H1 (cell line): ENCODE measurements at regions not wholly inside any gene's neighbourhood (a gene's known extent, or its start where the extent isn't known, plus 50 kb on each side); places are given as distances from the start of the nearest gene placed in this dataset.

ENCODE experiments used
- CTCF ChIA-PET: fragments of 300-600 bp; sonication (Branson Sonifier 250); formaldehyde crosslinking; loops from one replicate; lab custom pipeline; 2021; ENCODE audit not compliant: partially characterized antibody; lab: Charles Lee
- POLR2A ChIA-PET: fragments of 300-600 bp; sonication (Branson Sonifier 250); formaldehyde crosslinking; loops from one replicate; lab custom pipeline; 2021; ENCODE audit warnings: inconsistent platforms; ENCODE audit not compliant: partially characterized antibody; lab: Charles Lee
- DNase-seq, 2 experiments: peaks; one replicate each; pipeline versions ENCODE4 v3.0.0 to v3.0.0-alpha.2; 2010 to 2022; ENCODE audit warnings: low spot score in 2 of 2, low read depth in 1 of 2, mixed read lengths in 1 of 2
- FAIRE-seq: peaks from 2 replicates; lab custom pipeline; 2011; peaks lifted over from hg19 to GRCh38; lab: Jason Lieb, UNC
- H2AFZ ChIP-seq: 2 replicates; pipeline ENCODE4 v1.8.1; 2012; ENCODE audit warnings: low read length, inconsistent platforms
- H2AK5ac ChIP-seq: 2 replicates; pipeline ENCODE4 v1.6.1; 2013; ENCODE audit warnings: low read depth, low read length
- H2BK120ac ChIP-seq: replicated peaks from 2 replicates; pipeline ENCODE3; 2013; ENCODE audit warnings: low read depth, low read length, inconsistent platforms
- H2BK12ac ChIP-seq: 2 replicates; pipeline ENCODE4 v1.6.1; 2013; ENCODE audit warnings: low read depth, low read length
- H2BK15ac ChIP-seq: 2 replicates; pipeline ENCODE4 v1.6.1; 2013; ENCODE audit warnings: low read length
- H2BK20ac ChIP-seq: 2 replicates; pipeline ENCODE4 v1.6.1; 2013; ENCODE audit warnings: low read length
- H2BK5ac ChIP-seq: 2 replicates; pipeline ENCODE4 v1.6.1; 2013; ENCODE audit warnings: low read depth, low read length
- H3K14ac ChIP-seq: 2 replicates; pipeline ENCODE4 v1.6.1; 2013; ENCODE audit warnings: inconsistent platforms; ENCODE audit not compliant: insufficient read length
- H3K18ac ChIP-seq: 2 replicates; pipeline ENCODE4 v1.6.1; 2013; ENCODE audit warnings: low read length; ENCODE audit errors: extremely low read depth
- H3K23ac ChIP-seq: 2 replicates; pipeline ENCODE4 v1.6.1; 2013; ENCODE audit warnings: inconsistent platforms; ENCODE audit not compliant: insufficient read length
- H3K23me2 ChIP-seq: 2 replicates; pipeline ENCODE4 v1.6.1; 2013; ENCODE audit warnings: low read depth, low read length
- H3K27ac ChIP-seq: 2 replicates; pipeline ENCODE4 v1.6.1; 2011; ENCODE audit warnings: low read depth, low read length, inconsistent platforms
- H3K27me3 ChIP-seq, 4 experiments: replicated peaks in 1 of 4; 1 replicate in 1 of 4; 2 replicates in 3 of 4; pipeline versions ENCODE4 v1.6.1 to v1.8.1; 2011 to 2013; ENCODE audit warnings: low read length in 3 of 4, mild to moderate bottlenecking in 3 of 4, inconsistent platforms in 2 of 4, mixed read lengths in 2 of 4, moderate library complexity in 1 of 4; ENCODE audit not compliant: control insufficient read depth in 3 of 4, insufficient read depth in 3 of 4; ENCODE audit errors: extremely low read depth in 1 of 4
- H3K36me3 ChIP-seq, 4 experiments: 2 replicates each; pipeline versions ENCODE4 v1.6.1 to v1.8.1; 2011 to 2013; ENCODE audit warnings: mild to moderate bottlenecking in 4 of 4, low read length in 3 of 4, moderate library complexity in 2 of 4, control low read depth in 1 of 4, inconsistent platforms in 1 of 4; ENCODE audit not compliant: insufficient read depth in 4 of 4, control insufficient read depth in 2 of 4
- H3K4ac ChIP-seq: replicated peaks from 2 replicates; pipeline ENCODE3; 2013; ENCODE audit warnings: low read length, low read depth, mixed read lengths, inconsistent platforms; ENCODE audit not compliant: insufficient read length
- H3K4me1 ChIP-seq, 4 experiments: replicated peaks in 1 of 4; 1 replicate in 1 of 4; 2 replicates in 3 of 4; pipeline versions ENCODE4 v1.6.1 to v1.8.1; 2011 to 2013; ENCODE audit warnings: low read length in 3 of 4, inconsistent platforms in 2 of 4, mixed read lengths in 1 of 4; ENCODE audit not compliant: insufficient read depth in 4 of 4, control insufficient read depth in 3 of 4
- H3K4me2 ChIP-seq, 2 experiments: 2 replicates each; pipeline versions ENCODE4 v1.6.1 to v1.8.1; 2011 to 2013; ENCODE audit warnings: low read depth in 2 of 2, low read length in 2 of 2, control low read depth in 1 of 2, inconsistent platforms in 1 of 2, mild to moderate bottlenecking in 1 of 2; ENCODE audit not compliant: insufficient read depth in 1 of 2
- H3K4me3 ChIP-seq, 4 experiments: fragments of 200-600, 300-600 bp in 1 of 4; sonication (generic), shearing (Covaris generic), sonication (Bioruptor Twin) in 1 of 4; 2 replicates each; pipeline versions ENCODE4 v1.5.1 to v1.8.1; 2011 to 2016; ENCODE audit warnings: low read length in 4 of 4, low read depth in 3 of 4, control low read depth in 2 of 4, inconsistent platforms in 2 of 4, mild to moderate bottlenecking in 2 of 4, mixed read lengths in 1 of 4, moderate library complexity in 1 of 4; ENCODE audit not compliant: insufficient read depth in 2 of 4; ENCODE audit errors: extremely low read depth in 1 of 4
- H3K56ac ChIP-seq: replicated peaks from 2 replicates; pipeline ENCODE3; 2013; ENCODE audit warnings: low read depth, mild to moderate bottlenecking, mixed read lengths, low read length, inconsistent platforms; ENCODE audit not compliant: insufficient read length
- H3K79me1 ChIP-seq: 2 replicates; pipeline ENCODE4 v1.6.1; 2013; ENCODE audit warnings: low read depth, low read length, control low read depth
- H3K79me2 ChIP-seq, 2 experiments: 2 replicates each; pipeline versions ENCODE4 v1.6.1 to v1.8.1; 2012 to 2013; ENCODE audit warnings: low read length in 2 of 2, mild to moderate bottlenecking in 2 of 2, inconsistent platforms in 1 of 2; ENCODE audit not compliant: insufficient read depth in 2 of 2, control insufficient read depth in 1 of 2
- H3K9ac ChIP-seq, 4 experiments: replicated peaks in 1 of 4; 1 replicate in 1 of 4; 2 replicates in 3 of 4; pipeline versions ENCODE4 v1.6.1 to v1.8.1; 2011 to 2013; ENCODE audit warnings: low read depth in 3 of 4, low read length in 3 of 4, control low read depth in 2 of 4, mild to moderate bottlenecking in 2 of 4, moderate library complexity in 2 of 4, inconsistent platforms in 1 of 4; ENCODE audit errors: extremely low read depth in 1 of 4
- H3K9me3 ChIP-seq, 2 experiments: 2 replicates each; pipeline versions ENCODE4 v1.6.1 to v1.8.1; 2012 to 2013; ENCODE audit warnings: mild to moderate bottlenecking in 2 of 2, moderate library complexity in 2 of 2, control low read depth in 1 of 2, inconsistent platforms in 1 of 2, low read depth in 1 of 2, low read length in 1 of 2, mixed read lengths in 1 of 2; ENCODE audit not compliant: insufficient read depth in 2 of 2
- H4K20me1 ChIP-seq, 2 experiments: replicated peaks in 1 of 2; 2 replicates each; pipeline versions ENCODE3 to v1.8.1; 2011 to 2013; ENCODE audit warnings: inconsistent platforms in 2 of 2, low read length in 2 of 2, mild to moderate bottlenecking in 1 of 2; ENCODE audit not compliant: insufficient read depth in 2 of 2, control insufficient read depth in 1 of 2
- H4K5ac ChIP-seq: 2 replicates; pipeline ENCODE4 v1.6.1; 2013; ENCODE audit warnings: low read length, low read depth, mixed read lengths, inconsistent platforms; ENCODE audit not compliant: insufficient read length
- H4K8ac ChIP-seq: 2 replicates; pipeline ENCODE4 v1.8.0; 2013; ENCODE audit warnings: mild to moderate bottlenecking, moderate library complexity, low read length, inconsistent platforms; ENCODE audit not compliant: insufficient read depth; ENCODE audit errors: extremely low read depth
- H4K91ac ChIP-seq: replicated peaks from 2 replicates; pipeline ENCODE3; 2013; ENCODE audit warnings: low read length, mixed read lengths, inconsistent platforms; ENCODE audit not compliant: insufficient read length
- EGR1 ChIP-seq: IDR thresholded peaks from 2 replicates; pipeline ENCODE4 v1.6.1; 2011; ENCODE audit warnings: low read depth, low read length, borderline replicate concordance
- EP300 ChIP-seq, 2 experiments: IDR thresholded peaks; 1 replicate in 1 of 2; 2 replicates in 1 of 2; pipeline ENCODE4 v1.6.1; 2011 to 2012; ENCODE audit warnings: low read depth in 2 of 2, low read length in 2 of 2, mild to moderate bottlenecking in 2 of 2, borderline replicate concordance in 1 of 2, inconsistent platforms in 1 of 2, moderate library complexity in 1 of 2
- JUND ChIP-seq: IDR thresholded peaks from 2 replicates; pipeline ENCODE4 v1.6.1; 2011; ENCODE audit warnings: mild to moderate bottlenecking, improper control_type of control experiment, low read length
- KDM4A ChIP-seq: IDR thresholded peaks from one replicate; pipeline ENCODE4 v1.7.1; 2012; ENCODE audit warnings: low read depth, mild to moderate bottlenecking, moderate library complexity, low read length, inconsistent platforms; ENCODE audit not compliant: severe bottlenecking
- NANOG ChIP-seq: IDR thresholded peaks from 2 replicates; pipeline ENCODE4 v1.6.1; 2011; ENCODE audit warnings: low read length, low read depth, mild to moderate bottlenecking, inconsistent platforms; ENCODE audit not compliant: insufficient read depth, poor library complexity, severe bottlenecking
- POU5F1 ChIP-seq: IDR thresholded peaks from 2 replicates; pipeline ENCODE4 v1.6.1; 2011; ENCODE audit warnings: low read depth, mild to moderate bottlenecking, low read length, moderate library complexity
- SIX5 ChIP-seq: IDR thresholded peaks from 2 replicates; pipeline ENCODE4 v1.6.1; 2011; ENCODE audit warnings: mild to moderate bottlenecking, low read depth, low read length
- TAF1 ChIP-seq: IDR thresholded peaks from 2 replicates; pipeline ENCODE4 v1.6.1; 2011; ENCODE audit warnings: mild to moderate bottlenecking, low read depth, low read length
- TBP ChIP-seq: IDR thresholded peaks from 2 replicates; pipeline ENCODE4 v1.6.1; 2011; ENCODE audit warnings: low read depth, low read length, improper control_type of control experiment
- TEAD4 ChIP-seq: IDR thresholded peaks from 2 replicates; pipeline ENCODE4 v1.6.1; 2012; ENCODE audit warnings: low read depth, low read length, inconsistent platforms, mixed read lengths
- WGBS, 2 experiments: shearing (Covaris generic) in 1 of 2; methylation state at CpG; one replicate each; pipeline versions ENCODE4 v1.1.6 to v1.1.7; 2013 to 2015; ENCODE audit warnings: low lambda C conversion rate in 2 of 2, mixed read lengths in 2 of 2, inconsistent platforms in 1 of 2, low coverage in 1 of 2, missing lambda C conversion rate in 1 of 2; ENCODE audit not compliant: insufficient replicate concordance in 2 of 2, insufficient coverage in 1 of 2, insufficient read length in 1 of 2; ENCODE audit errors: extremely low coverage in 1 of 2, missing lambda C conversion rate in 1 of 2; 5-methylcytosine and 5-hydroxymethylcytosine counted together
- TF ChIP-seq, protein P1 (sequence below), 3 experiments: IDR thresholded peaks; 1 replicate in 2 of 3; 2 replicates in 1 of 3; pipeline versions ENCODE4 v1.5.1 to v1.6.1; 2011; ENCODE audit warnings: low read length in 3 of 3, mild to moderate bottlenecking in 3 of 3, inconsistent platforms in 2 of 3, low read depth in 1 of 3, moderate library complexity in 1 of 3; ENCODE audit not compliant: insufficient read depth in 1 of 3; ENCODE audit errors: control extremely low read depth in 1 of 3
- TF ChIP-seq, protein P2 (sequence below): IDR thresholded peaks from 2 replicates; pipeline ENCODE4 v1.6.1; 2011; ENCODE audit warnings: low read depth, mild to moderate bottlenecking, low read length; ENCODE audit not compliant: insufficient read depth

DNA sequence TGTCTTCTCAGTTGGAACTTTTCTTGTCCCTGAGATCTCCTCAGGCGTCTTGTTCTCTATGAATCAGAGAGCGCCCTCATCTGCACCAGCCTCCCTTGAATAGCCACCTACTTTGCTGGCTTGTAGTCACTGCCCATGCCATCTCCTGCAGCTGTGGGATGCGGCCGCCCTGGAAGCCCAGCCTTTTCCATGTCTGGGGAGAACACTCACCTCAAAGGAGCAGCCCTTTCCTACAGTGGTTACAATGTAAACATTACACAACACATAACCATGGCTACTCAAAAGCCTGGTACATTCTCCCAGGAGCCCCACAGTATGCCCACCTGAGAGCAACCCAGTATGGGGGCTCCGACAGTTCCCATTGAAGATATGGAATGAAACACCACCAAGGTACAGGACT, 351.0 kb downstream of the EN1 start:
- POLR2A ChIA-PET, result no interaction called here
- no peak overlapping the region for H3K4ac ChIP-seq
- H3K9ac ChIP-seq, result no peak overlapping the region
- no peak for DNase-seq
- peaks cover 0 to 4% (median 0%) of the 10 kb centered on the region in 4 experiments; a peak in 1 of 7 replicates for H3K4me1 ChIP-seq
- no peak overlapping the region for H3K18ac ChIP-seq
- H3K56ac ChIP-seq, result no peak overlapping the region
- H2AK5ac ChIP-seq, result no peak overlapping the region
- H2BK12ac ChIP-seq, result no peak overlapping the region
- H3K9me3 ChIP-seq, result no peaks in the 10 kb centered on the region
- no peaks in the 10 kb centered on the region; a peak in 1 of 7 replicates for H3K27me3 ChIP-seq
- no peak overlapping the region for H2BK20ac ChIP-seq
- no peak overlapping the region for H4K91ac ChIP-seq
- H3K4me3 ChIP-seq, result no peak overlapping the region
- H2BK120ac ChIP-seq, result no peak overlapping the region
- CTCF ChIA-PET, result interaction anchor here (1.0 to 1.4 kb wide), 2 partner anchors 40 to 249 kb away, joined by 4 read pairs; no protein-coding TSS in a partner anchor
- H2BK5ac ChIP-seq, result no peak overlapping the region
- H4K5ac ChIP-seq, result no peak overlapping the region
- H3K23me2 ChIP-seq, result no peaks in the 10 kb centered on the region
- no peak overlapping the region for H4K8ac ChIP-seq
- H3K27ac ChIP-seq, result no peak overlapping the region
- no peak overlapping the region for H3K4me2 ChIP-seq
- H2AFZ ChIP-seq, result no peak overlapping the region
- no peaks in the 10 kb centered on the region for H4K20me1 ChIP-seq
- H3K23ac ChIP-seq, result no peak overlapping the region
- H3K36me3 ChIP-seq, result no peaks in the 10 kb centered on the region
- no peaks in the 10 kb centered on the region; the same call in 1 of the 2 replicates for H3K79me1 ChIP-seq
- no peak overlapping the region for H2BK15ac ChIP-seq
- H3K14ac ChIP-seq, result no peak overlapping the region
- no peak for FAIRE-seq
- no peaks in the 10 kb centered on the region for H3K79me2 ChIP-seq
- WGBS, 2 experiments, result 85% methylated on average over 5 of the region's 5 CpGs; no CpG with 5 or more reads in 1 of the 2 experiments
- TF ChIP-seq NANOG (no peak), TBP (no peak), POU5F1 (no peak), JUND (no peak), EGR1 (no peak), TAF1 (no peak), KDM4A (no peak), EP300 (IDR thresholded peaks at IDR 0.05; ENCODE audit: borderline replicate concordance in 1 of 2, low read depth in 2 of 2, low read length in 2 of 2) (no peak), SIX5 (no peak), TEAD4 (no peak)
- TF ChIP-seq, protein P1, sequence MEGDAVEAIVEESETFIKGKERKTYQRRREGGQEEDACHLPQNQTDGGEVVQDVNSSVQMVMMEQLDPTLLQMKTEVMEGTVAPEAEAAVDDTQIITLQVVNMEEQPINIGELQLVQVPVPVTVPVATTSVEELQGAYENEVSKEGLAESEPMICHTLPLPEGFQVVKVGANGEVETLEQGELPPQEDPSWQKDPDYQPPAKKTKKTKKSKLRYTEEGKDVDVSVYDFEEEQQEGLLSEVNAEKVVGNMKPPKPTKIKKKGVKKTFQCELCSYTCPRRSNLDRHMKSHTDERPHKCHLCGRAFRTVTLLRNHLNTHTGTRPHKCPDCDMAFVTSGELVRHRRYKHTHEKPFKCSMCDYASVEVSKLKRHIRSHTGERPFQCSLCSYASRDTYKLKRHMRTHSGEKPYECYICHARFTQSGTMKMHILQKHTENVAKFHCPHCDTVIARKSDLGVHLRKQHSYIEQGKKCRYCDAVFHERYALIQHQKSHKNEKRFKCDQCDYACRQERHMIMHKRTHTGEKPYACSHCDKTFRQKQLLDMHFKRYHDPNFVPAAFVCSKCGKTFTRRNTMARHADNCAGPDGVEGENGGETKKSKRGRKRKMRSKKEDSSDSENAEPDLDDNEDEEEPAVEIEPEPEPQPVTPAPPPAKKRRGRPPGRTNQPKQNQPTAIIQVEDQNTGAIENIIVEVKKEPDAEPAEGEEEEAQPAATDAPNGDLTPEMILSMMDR (IDR thresholded peaks at IDR 0.05; ENCODE audit: control extremely low read depth in 1 of 3, insufficient read depth in 1 of 3, low read depth in 1 of 3, low read length in 3 of 3), result no peak
- TF ChIP-seq, protein P2, sequence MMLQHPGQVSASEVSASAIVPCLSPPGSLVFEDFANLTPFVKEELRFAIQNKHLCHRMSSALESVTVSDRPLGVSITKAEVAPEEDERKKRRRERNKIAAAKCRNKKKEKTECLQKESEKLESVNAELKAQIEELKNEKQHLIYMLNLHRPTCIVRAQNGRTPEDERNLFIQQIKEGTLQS, result no peak
